Astrocyte (in vitro differentiated cells and primary cell): ENCODE measurements at regions not wholly inside any gene's neighbourhood (a gene's known extent, or its start where the extent isn't known, plus 50 kb on each side); places are given as distances from the start of the nearest gene placed in this dataset.

Source experiments
- CTCF ChIP-seq: IDR thresholded peaks from 2 replicates; pipeline ENCODE4 v1.5.1; 2011; ENCODE audit warnings: low read depth, mild to moderate bottlenecking, inconsistent platforms, low read length, moderate library complexity; ENCODE audit not compliant: insufficient read depth
- EZH2 ChIP-seq: IDR thresholded peaks from 2 replicates; pipeline ENCODE4 v1.6.1; 2012; ENCODE audit warnings: mild to moderate bottlenecking, low read length, inconsistent platforms; ENCODE audit not compliant: insufficient read depth

GRCh38 chr16:79665970-79666369, 65.4 kb upstream of the MAF start:
- TF ChIP-seq CTCF (no peak), EZH2 (no peak)
